GM12891 (cell line): ENCODE measurements at regions not wholly inside any gene's neighbourhood (a gene's known extent, or its start where the extent isn't known, plus 50 kb on each side); places are given as distances from the start of the nearest gene placed in this dataset.

ENCODE experiments used
- POLR2A ChIP-seq: IDR thresholded peaks from 2 replicates; pipeline ENCODE4 v1.6.1; 2011; ENCODE audit warnings: low read depth, low read length, control low read depth
- POLR2AphosphoS5 ChIP-seq: IDR thresholded peaks from 2 replicates; pipeline ENCODE4 v1.6.1; 2011; ENCODE audit warnings: low read depth, low read length, control low read depth
- POU2F2 ChIP-seq: IDR thresholded peaks from 2 replicates; pipeline ENCODE4 v1.6.1; 2011; ENCODE audit warnings: low read depth, mild to moderate bottlenecking, control low read depth, low read length, moderate library complexity
- TAF1 ChIP-seq: IDR thresholded peaks from 2 replicates; pipeline ENCODE4 v1.6.1; 2011; ENCODE audit warnings: low read depth, low read length, control low read depth

GRCh38 chr3:150306906-150307305 is 101.2 kb upstream of the TSC22D2 start:
- TF ChIP-seq POLR2A (no peak), TAF1 (no peak), POLR2AphosphoS5 (no peak), POU2F2 (no peak)
